Effector memory CD4-positive, alpha-beta T cell (primary cell): ENCODE measurements at regions not wholly inside any gene's neighbourhood (a gene's known extent, or its start where the extent isn't known, plus 50 kb on each side); places are given as distances from the start of the nearest gene placed in this dataset.

ENCODE experiments used
- DNase-seq, 3 donors: peaks; one replicate each; pipeline ENCODE4 v3.0.0-alpha.2; 2020
- H3K27ac ChIP-seq: 2 replicates; pipeline ENCODE4 v1.7.0; 2013; ENCODE audit warnings: mild to moderate bottlenecking, low read length, moderate library complexity; ENCODE audit not compliant: insufficient read depth, poor library complexity, severe bottlenecking
- H3K27me3 ChIP-seq: replicated peaks from 2 replicates; pipeline ENCODE4 v1.7.0; 2013; ENCODE audit warnings: mild to moderate bottlenecking, low read length; ENCODE audit not compliant: insufficient read depth, control insufficient read depth, poor library complexity, severe bottlenecking
- H3K36me3 ChIP-seq: 2 replicates; pipeline ENCODE4 v1.7.0; 2013; ENCODE audit warnings: mild to moderate bottlenecking, low read length, moderate library complexity; ENCODE audit not compliant: control insufficient read depth, insufficient read depth
- H3K4me1 ChIP-seq: 2 replicates; pipeline ENCODE4 v1.7.0; 2013; ENCODE audit warnings: low read length, mild to moderate bottlenecking; ENCODE audit not compliant: control insufficient read depth, insufficient read depth, poor library complexity, severe bottlenecking
- H3K4me3 ChIP-seq: 2 replicates; pipeline ENCODE4 v1.7.0; 2013; ENCODE audit warnings: low read length, low read depth, mild to moderate bottlenecking; ENCODE audit not compliant: insufficient read depth, poor library complexity, severe bottlenecking
- H3K9me3 ChIP-seq: 2 replicates; pipeline ENCODE4 v1.7.0; 2013; ENCODE audit warnings: mild to moderate bottlenecking, low read length, moderate library complexity; ENCODE audit not compliant: control insufficient read depth

- no peaks in the 10 kb centered on the region for H3K4me1 ChIP-seq
- no peak overlapping the region for H3K27ac ChIP-seq
- no peaks in the 10 kb centered on the region for H3K27me3 ChIP-seq
These were observed 151.4 kb downstream of the RPIA start for GRCh38 chr2:88842656-88843460.

GRCh38 chr2:88843651-88844050, 152.2 kb downstream of the RPIA start:
- DNase-seq = no peak
- Histone ChIP-seq H3K27me3 (no peaks in the 10 kb centered on the region), H3K36me3 (no peaks in the 10 kb centered on the region), H3K9me3 (no peaks in the 10 kb centered on the region), H3K27ac (no peak overlapping the region), H3K4me1 (no peaks in the 10 kb centered on the region), H3K4me3 (no peak overlapping the region)

More at GRCh38 chr2:88842656-88843460, 151.4 kb downstream of the RPIA start:
- no peak for DNase-seq
- H3K9me3 ChIP-seq = no peaks in the 10 kb centered on the region
- no peak overlapping the region for H3K4me3 ChIP-seq
- H3K36me3 ChIP-seq = no peaks in the 10 kb centered on the region

GRCh38 chr2:88844960-88845359, 153.5 kb downstream of the RPIA start:
- no peaks in the 10 kb centered on the region for H3K36me3 ChIP-seq
- H3K9me3 ChIP-seq = no peaks in the 10 kb centered on the region
- no peaks in the 10 kb centered on the region for H3K27me3 ChIP-seq
- no peak for DNase-seq
- H3K4me3 ChIP-seq = no peak overlapping the region
- no peak overlapping the region for H3K27ac ChIP-seq
- no peaks in the 10 kb centered on the region for H3K4me1 ChIP-seq

- Histone ChIP-seq H3K4me3 (no peak overlapping the region), H3K27me3 (no peaks in the 10 kb centered on the region), H3K4me1 (no peaks in the 10 kb centered on the region), H3K9me3 (no peaks in the 10 kb centered on the region), H3K36me3 (no peaks in the 10 kb centered on the region), H3K27ac (no peak overlapping the region)
- no peak for DNase-seq
These were observed 154.5 kb downstream of the RPIA start for GRCh38 chr2:88845772-88846661.

- H3K27me3 ChIP-seq = no peaks in the 10 kb centered on the region
- H3K36me3 ChIP-seq = no peaks in the 10 kb centered on the region
- H3K27ac ChIP-seq = no peak overlapping the region
- H3K4me1 ChIP-seq = no peaks in the 10 kb centered on the region
- no peaks in the 10 kb centered on the region for H3K9me3 ChIP-seq
- DNase-seq = no peak
- H3K4me3 ChIP-seq = no peak overlapping the region
These were observed 161.4 kb downstream of the RPIA start for GRCh38 chr2:88852753-88853402.

- Histone ChIP-seq H3K4me3 (no peak overlapping the region), H3K27me3 (no peaks in the 10 kb centered on the region), H3K27ac (no peak overlapping the region), H3K36me3 (no peaks in the 10 kb centered on the region), H3K9me3 (no peaks in the 10 kb centered on the region), H3K4me1 (no peaks in the 10 kb centered on the region)
- no peak for DNase-seq
These were observed 161.9 kb downstream of the RPIA start for GRCh38 chr2:88853403-88853790.

- no peak for DNase-seq
- Histone ChIP-seq H3K4me1 (no peaks in the 10 kb centered on the region), H3K36me3 (no peaks in the 10 kb centered on the region), H3K27me3 (no peaks in the 10 kb centered on the region), H3K27ac (no peak overlapping the region), H3K4me3 (no peak overlapping the region), H3K9me3 (no peaks in the 10 kb centered on the region)
These were observed 163.1 kb downstream of the RPIA start for GRCh38 chr2:88854528-88854927.

- H3K27me3 ChIP-seq = no peaks in the 10 kb centered on the region
- H3K27ac ChIP-seq = no peak overlapping the region
- H3K4me3 ChIP-seq = no peak overlapping the region
- H3K4me1 ChIP-seq = no peaks in the 10 kb centered on the region
- no peaks in the 10 kb centered on the region for H3K9me3 ChIP-seq
- no peak for DNase-seq
- no peaks in the 10 kb centered on the region for H3K36me3 ChIP-seq
These were observed 164.3 kb downstream of the RPIA start for GRCh38 chr2:88855620-88856408.

GRCh38 chr2:88856409-88857135, 165.1 kb downstream of the RPIA start:
- Histone ChIP-seq H3K36me3 (no peaks in the 10 kb centered on the region), H3K27me3 (no peaks in the 10 kb centered on the region), H3K4me1 (no peaks in the 10 kb centered on the region), H3K9me3 (no peaks in the 10 kb centered on the region), H3K4me3 (no peak overlapping the region), H3K27ac (no peak overlapping the region)
- DNase-seq = no peak
